Mesenteric fat pad (tissue), 1 donor: ENCODE measurements at regions not wholly inside any gene's neighbourhood (a gene's known extent, or its start where the extent isn't known, plus 50 kb on each side); places are given as distances from the start of the nearest gene placed in this dataset.

Source experiments
- DNase-seq: peaks from one replicate; pipeline ENCODE4 v3.0.0-alpha.2; 2020; ENCODE audit warnings: low spot score
- donor health status: DM: yes; HTN: yes; CAD: no.

- no peak for DNase-seq
Measured at GRCh38 chr16:88283596-88283995, 99.2 kb upstream of the ZNF469 start.

GRCh38 chr16:88284101-88284500 is 98.7 kb upstream of the ZNF469 start:
- DNase-seq: no peak

GRCh38 chr16:88284626-88285513 is 97.9 kb upstream of the ZNF469 start:
- no peak for DNase-seq

DNA sequence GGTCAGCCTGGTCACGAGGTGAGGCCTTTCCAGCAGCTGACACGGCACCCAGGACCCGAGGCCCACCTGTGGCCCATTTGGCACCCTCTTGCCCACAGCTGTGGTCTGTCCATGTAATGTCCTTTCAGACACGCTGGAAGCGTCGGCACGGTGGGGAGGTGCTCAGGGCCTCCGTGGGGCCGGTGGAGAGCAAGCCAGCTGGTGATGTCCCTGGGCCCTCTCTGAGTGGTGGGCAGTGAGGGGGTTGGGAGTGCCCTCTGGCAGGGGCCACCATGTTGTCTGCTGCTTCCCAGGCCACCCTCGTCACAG is 97.3 kb upstream of the ZNF469 start:
- DNase-seq: no peak

GRCh38 chr16:88286301-88286923 is 96.3 kb upstream of the ZNF469 start:
- no peak for DNase-seq

DNA sequence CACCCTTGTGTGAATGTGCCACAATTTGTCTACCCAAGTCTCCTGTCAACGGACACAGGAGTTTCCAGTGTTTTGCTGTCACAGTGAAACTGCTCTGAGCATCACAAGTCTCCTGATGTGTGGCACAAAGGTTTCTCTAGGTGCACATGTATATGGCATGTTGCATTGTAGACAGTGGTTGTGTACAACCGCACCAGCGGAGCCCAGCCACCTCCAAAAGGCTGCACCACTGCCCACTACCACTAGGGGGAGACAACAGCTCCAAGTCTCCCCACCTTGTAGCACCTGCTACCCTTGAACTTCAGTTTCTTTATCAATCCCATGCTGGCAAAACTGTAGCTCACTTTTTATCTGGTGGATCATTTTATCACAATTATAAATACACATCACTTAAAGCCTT is 95.5 kb upstream of the ZNF469 start:
- DNase-seq: no peak

DNA sequence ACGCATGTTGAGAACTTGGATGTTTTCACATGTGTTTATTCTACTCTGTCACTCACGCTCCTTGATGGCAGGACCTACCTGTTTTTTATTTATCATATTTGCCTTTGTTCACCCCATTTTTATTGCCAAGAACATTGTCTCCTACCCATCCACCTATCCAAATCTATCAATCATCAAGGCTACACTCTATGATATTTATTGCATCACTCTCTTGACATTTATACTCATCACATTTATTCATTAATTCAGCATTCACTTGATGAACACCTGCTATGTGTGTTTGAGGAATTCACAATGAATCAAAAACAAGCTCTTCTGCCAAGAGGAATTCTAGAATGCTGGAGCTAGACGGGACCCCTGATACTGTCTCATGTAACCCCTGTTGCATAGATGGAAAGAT is 94.5 kb upstream of the ZNF469 start:
- DNase-seq: no peak

DNA sequence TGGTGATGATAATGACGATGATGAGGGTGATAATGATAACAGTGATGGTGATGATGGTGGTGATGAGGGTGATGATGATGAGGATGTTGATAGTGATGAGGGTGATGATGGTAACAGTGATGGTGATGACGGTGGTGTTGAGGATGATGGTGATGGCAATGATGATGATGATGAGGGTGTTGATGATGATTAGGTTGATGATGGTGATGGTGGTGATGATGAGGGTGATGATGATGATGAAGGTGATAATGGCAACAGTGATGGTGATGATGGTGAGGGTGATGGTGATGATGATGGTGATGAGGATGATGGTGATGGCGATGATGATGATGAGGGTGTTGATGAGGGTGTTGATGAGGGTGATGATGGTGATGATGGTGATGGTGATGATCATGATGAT is 93.8 kb upstream of the ZNF469 start:
- no peak for DNase-seq

GRCh38 chr16:88289561-88289960 is 93.2 kb upstream of the ZNF469 start:
- DNase-seq: no peak

- DNase-seq: no peak
Measured at GRCh38 chr16:88289968-88290401, 92.8 kb upstream of the ZNF469 start.

DNA sequence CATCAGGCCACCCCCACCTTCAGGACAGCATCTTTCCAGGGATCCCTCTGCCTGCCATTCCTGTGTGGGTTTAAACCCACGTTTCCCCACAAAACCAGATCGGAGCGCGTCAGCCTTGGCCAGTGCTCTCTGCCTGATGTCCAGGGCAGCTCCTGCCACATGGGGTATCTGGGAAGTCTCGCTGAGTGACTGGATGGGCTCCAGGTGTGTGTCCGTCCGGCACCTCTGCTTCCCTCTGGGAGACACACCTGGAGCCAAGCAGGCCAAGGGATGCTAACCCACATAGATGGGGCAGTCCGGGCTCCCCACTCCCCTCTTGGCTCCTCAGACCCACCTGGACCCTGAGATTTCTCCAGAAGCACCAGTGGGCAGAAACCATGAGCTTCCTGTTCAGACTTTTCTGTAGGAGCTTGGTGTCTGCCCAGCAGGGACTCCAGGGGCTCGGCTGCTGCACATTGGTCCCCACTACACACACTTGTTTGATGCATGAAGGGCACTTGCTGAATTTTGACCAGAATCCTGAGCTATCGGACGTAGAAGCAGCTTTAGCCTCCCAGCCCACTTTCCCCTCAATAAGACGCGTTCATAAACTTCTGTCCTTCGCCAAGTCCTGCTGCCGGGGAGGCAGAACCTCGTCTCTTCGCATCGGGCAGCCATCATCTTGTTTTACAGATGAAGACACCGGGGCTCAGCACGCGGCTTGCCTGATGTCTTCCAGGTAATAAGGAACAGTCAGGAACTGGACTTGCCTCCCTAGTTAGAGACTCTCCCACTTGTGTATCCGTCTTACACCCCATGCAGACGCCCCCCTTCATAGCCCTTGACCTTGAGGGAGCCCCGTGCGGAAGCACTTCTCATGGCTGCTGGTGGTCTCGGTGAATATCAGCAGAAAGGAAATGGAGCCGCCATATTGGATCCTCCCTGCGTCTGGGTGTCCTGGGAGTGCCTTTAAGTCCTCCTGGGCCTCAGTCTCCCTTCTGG is 91.6 kb upstream of the ZNF469 start:
- no peak for DNase-seq

DNA sequence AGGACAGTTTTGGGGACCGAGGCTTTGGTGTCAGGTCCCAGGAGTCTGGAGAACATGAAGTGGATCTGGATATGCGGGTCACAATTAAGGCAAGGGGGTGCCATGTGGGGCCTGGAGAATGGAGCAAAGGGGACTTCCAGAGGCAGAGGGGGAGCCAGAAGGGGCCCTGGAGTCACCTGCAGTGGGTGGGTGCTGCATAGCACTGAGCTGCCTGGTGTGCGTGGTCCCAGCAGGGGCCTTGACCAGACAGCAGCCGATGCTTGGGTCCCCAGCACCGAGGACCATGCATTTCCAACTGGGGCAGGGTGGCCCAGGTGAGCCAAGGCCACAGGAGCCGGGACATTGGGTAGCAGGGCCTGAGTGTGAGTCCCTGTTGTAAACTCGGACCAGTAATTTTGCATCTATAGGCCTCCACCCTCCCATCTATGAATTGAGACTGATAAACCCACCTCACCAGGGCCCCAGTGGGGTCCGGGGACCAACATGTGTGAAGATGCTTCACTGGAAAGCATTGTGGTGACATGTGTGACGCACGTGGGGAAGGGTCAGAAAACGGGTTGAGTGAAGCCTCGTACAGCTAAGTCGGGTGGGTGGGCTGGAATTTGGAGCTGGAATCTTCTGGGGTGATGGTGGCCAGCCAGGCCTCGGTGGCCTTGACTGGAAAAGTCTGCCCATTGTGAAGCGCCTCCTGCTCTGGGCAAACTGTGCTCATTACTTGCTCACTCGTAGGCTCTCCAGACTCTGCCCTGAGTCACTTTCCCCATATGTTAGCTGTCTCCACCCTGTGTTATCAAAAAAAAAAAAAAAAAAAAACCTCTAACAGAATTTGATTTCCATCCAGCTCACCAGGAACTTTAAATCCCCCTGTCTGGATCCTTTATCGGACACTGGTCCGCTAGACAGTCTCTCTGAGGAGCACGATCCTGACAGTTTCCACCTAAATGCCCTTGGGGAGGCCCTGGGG is 90.5 kb upstream of the ZNF469 start:
- no peak for DNase-seq

GRCh38 chr16:88293097-88293496 is 89.7 kb upstream of the ZNF469 start:
- DNase-seq: no peak

DNA sequence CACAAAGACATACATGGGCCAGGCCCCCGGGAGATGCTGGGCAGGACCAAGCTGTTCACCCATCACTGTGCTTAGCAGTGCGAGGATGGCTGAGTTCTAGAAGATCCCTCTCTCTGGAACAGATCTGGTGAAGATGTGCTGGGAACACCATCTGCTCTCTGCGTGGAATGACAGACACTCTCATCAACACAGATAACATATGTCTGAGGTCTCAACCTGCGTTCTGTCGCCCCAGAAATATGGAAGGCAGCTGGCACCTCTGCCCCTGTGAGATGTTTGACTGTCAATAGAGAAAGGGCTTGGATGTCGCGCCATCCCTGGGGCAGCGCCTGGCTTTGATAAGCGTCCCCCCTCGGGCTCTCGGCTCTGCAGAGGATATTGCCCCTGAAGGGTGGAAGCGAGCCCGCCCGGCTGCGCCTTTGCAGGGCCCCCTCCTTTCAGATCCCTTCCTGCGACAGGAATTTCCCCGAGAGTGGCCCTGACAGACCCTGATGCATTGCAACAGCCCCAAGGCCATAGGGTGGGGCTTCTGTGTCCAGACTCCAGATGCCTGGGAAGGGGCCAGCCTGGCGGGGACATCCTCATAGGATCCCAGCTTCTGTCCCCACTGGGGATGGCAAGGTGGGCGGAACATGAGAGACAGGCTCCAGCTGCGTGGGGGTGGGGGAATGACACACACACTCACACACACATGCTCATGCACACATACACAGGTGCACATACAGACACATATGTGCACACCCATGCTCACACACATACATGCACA is 86.9 kb upstream of the ZNF469 start:
- DNase-seq: no peak

GRCh38 chr16:88296437-88297177 is 86.2 kb upstream of the ZNF469 start:
- DNase-seq: no peak

DNA sequence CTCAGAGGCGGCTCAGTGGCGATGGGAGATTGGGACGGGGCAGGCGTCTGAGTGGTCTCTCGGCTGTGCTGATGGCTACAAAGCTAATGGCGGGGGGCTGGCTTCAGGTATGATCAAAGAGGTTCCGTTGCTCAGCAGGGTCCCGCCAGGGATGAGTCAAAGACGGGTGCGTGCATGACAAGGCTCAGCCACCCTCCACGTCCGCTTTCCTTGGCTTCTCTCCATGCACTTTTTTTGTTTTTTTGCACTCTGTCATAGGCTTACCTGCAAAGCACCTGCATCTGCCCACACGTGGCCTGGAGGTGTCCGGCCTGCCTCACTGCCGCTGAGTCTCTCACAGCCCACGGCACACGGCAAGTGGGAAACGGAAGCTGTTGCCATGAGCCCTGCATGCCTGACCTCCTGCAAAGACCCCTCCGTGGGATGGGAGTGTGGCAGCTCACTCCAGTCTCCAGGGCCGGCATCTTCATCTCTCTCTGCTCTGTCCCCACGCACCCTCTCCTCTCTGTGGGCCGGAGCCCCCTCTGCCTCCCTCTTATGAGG is 85.5 kb upstream of the ZNF469 start:
- DNase-seq: no peak

DNA sequence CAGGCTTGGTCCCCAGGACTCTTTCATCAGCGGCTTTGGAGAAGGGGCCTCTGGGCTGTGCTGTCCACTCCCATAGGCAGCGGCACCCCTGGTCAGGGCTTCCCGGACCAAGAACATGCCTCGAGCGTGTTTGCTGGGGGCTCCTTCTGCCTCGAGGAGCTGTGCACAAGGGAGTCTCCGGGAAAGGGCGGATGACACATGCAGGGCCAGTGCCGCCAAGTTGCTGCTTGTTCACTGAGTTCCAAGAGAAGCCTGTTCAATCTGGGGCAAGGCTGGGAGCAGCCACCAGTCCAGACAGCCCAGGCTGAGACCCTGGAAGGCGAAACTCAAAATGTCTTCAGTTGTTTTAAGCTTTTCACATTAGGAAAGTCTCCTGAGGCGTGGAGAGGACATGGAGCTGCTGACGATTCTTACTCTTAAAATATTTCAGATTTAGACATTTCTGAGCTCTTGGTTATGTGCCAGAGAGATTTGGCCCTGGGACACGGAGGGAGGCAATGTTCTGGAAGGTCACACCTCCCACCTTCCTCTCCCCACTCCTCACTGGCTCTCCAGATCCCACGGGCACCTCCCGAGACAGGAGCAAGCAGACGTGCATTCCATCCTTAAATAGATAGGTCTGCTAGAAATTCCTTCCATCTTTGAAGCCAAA is 84.5 kb upstream of the ZNF469 start:
- DNase-seq: no peak
